ENCODE measurements at regions not wholly inside any gene's neighbourhood (a gene's known extent, or its start where the extent isn't known, plus 50 kb on each side); places are given as distances from the start of the nearest gene placed in this dataset.

DNA sequence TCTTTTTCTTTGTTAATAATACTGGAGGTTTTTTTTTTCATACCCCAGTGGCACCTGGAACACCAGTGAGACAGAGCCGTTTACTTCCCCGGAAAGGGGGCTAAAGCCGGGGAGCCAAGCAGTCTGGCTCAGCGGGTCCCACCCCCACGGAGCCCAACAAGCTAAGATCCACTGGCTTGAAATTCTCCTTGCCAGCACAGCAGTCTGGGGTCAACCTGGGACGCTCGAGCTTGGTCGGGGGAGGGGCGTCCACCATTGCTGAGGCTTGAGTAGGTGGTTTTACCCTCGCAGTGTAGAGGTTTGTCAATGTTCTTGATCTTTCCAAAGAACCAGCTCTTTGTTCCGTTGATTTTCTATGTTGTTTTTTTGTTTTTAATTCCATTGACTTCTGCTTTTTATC lies 94.6 kb upstream of the DIAPH3 start:
- TF ChIP-seq CREB1 (IDR thresholded peaks at IDR 0.05; ENCODE audit: low read depth) (no peak), FOXM1 (IDR thresholded peaks at IDR 0.05; ENCODE audit: borderline replicate concordance, low read depth) (no peak), EP300 (IDR thresholded peaks at IDR 0.05; ENCODE audit: borderline replicate concordance) (no peak), CEBPB (IDR thresholded peaks at IDR 0.05) (no peak), TCF12 (IDR thresholded peaks at IDR 0.05; ENCODE audit: low read depth) (no peak), TAF1 (IDR thresholded peaks at IDR 0.05; ENCODE audit: low read depth) (no peak), RAD21 (IDR thresholded peaks at IDR 0.05; ENCODE audit: low read depth) (no peak), TEAD4 (IDR thresholded peaks at IDR 0.05) (no peak), NFIC (IDR thresholded peaks at IDR 0.05) (no peak), ZBTB7A (IDR thresholded peaks at IDR 0.05; ENCODE audit: low read depth) (no peak)
- TF ChIP-seq, protein P1, sequence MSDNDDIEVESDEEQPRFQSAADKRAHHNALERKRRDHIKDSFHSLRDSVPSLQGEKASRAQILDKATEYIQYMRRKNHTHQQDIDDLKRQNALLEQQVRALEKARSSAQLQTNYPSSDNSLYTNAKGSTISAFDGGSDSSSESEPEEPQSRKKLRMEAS (IDR thresholded peaks at IDR 0.05), result no peak
- TF ChIP-seq, protein P2, sequence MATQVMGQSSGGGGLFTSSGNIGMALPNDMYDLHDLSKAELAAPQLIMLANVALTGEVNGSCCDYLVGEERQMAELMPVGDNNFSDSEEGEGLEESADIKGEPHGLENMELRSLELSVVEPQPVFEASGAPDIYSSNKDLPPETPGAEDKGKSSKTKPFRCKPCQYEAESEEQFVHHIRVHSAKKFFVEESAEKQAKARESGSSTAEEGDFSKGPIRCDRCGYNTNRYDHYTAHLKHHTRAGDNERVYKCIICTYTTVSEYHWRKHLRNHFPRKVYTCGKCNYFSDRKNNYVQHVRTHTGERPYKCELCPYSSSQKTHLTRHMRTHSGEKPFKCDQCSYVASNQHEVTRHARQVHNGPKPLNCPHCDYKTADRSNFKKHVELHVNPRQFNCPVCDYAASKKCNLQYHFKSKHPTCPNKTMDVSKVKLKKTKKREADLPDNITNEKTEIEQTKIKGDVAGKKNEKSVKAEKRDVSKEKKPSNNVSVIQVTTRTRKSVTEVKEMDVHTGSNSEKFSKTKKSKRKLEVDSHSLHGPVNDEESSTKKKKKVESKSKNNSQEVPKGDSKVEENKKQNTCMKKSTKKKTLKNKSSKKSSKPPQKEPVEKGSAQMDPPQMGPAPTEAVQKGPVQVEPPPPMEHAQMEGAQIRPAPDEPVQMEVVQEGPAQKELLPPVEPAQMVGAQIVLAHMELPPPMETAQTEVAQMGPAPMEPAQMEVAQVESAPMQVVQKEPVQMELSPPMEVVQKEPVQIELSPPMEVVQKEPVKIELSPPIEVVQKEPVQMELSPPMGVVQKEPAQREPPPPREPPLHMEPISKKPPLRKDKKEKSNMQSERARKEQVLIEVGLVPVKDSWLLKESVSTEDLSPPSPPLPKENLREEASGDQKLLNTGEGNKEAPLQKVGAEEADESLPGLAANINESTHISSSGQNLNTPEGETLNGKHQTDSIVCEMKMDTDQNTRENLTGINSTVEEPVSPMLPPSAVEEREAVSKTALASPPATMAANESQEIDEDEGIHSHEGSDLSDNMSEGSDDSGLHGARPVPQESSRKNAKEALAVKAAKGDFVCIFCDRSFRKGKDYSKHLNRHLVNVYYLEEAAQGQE (IDR thresholded peaks at IDR 0.05; ENCODE audit: low read depth), result no peak

All from Ishikawa (cell line).